NB4 (cell line): ENCODE measurements at regions not wholly inside any gene's neighbourhood (a gene's known extent, or its start where the extent isn't known, plus 50 kb on each side); places are given as distances from the start of the nearest gene placed in this dataset.

Source experiments
- TF ChIP-seq, protein P1 (sequence below): IDR thresholded peaks from one replicate; pipeline ENCODE4 v1.5.1; 2012; ENCODE audit warnings: low read depth, low read length
- TF ChIP-seq, protein P2 (sequence below): IDR thresholded peaks from 2 replicates; pipeline ENCODE4 v1.6.1; 2011; ENCODE audit warnings: low read depth, low read length

DNA sequence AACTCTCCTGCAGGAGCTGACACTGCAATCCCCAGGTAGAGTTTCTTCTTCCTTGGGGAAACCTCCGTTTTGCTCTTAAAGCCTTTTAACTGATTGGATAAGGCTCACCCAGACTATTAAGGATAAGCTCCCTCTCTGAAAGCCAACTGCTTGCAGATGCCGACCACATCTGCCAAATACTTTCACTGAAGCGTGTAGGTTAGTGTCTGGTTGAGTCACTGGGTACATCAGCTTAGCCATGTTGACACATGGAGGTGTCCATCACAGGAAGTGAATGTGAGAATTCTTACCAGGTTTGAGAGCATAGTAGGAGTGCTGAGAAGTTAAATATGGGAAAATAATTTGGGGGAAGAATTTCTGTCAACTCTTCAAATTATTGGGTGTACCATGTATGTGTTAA is 202.0 kb downstream of the AJAP1 start:
- TF ChIP-seq, protein P1, sequence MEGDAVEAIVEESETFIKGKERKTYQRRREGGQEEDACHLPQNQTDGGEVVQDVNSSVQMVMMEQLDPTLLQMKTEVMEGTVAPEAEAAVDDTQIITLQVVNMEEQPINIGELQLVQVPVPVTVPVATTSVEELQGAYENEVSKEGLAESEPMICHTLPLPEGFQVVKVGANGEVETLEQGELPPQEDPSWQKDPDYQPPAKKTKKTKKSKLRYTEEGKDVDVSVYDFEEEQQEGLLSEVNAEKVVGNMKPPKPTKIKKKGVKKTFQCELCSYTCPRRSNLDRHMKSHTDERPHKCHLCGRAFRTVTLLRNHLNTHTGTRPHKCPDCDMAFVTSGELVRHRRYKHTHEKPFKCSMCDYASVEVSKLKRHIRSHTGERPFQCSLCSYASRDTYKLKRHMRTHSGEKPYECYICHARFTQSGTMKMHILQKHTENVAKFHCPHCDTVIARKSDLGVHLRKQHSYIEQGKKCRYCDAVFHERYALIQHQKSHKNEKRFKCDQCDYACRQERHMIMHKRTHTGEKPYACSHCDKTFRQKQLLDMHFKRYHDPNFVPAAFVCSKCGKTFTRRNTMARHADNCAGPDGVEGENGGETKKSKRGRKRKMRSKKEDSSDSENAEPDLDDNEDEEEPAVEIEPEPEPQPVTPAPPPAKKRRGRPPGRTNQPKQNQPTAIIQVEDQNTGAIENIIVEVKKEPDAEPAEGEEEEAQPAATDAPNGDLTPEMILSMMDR: no peak
- TF ChIP-seq, protein P2, sequence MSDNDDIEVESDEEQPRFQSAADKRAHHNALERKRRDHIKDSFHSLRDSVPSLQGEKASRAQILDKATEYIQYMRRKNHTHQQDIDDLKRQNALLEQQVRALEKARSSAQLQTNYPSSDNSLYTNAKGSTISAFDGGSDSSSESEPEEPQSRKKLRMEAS: no peak
